ENCODE measurements at regions not wholly inside any gene's neighbourhood (a gene's known extent, or its start where the extent isn't known, plus 50 kb on each side); places are given as distances from the start of the nearest gene placed in this dataset.
"Not testable (repeated sequence)": the region's sequence is repeated elsewhere in the genome, so short reads cannot be mapped to it uniquely, and the experiment has no call there.

DNA sequence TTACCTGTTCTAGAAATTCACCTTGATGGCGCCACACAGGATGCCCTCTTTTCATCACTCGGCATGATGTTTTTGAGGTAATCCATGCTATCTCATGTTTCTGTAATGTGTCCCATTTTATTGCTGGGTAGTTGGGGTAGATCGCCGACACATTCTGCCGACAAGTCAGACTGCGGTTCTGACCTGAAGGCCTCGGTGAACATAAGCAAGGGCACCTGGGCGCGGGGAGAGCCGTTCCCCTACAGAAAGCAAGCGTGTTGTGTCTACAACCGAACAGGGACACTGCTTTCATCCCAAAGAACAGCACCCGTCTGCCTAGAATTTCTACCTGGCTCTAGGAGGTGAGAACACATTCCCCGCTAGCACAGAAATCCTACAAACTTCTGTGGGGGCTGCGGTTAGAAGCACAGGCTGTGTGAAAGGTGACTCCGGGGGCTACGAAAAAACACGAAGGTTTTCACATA lies 149.2 kb downstream of the PPIAL4G start:
- peak overlapping the region; percentile 25 for H3K4me3 ChIP-seq
- no peaks in the 10 kb centered on the region for H3K27me3 ChIP-seq
- peak overlapping the region; percentile 63 for H2AFZ ChIP-seq
- H3K4me2 ChIP-seq: peak overlapping the region; percentile 93
- H3K27ac ChIP-seq: peak overlapping the region; percentile 87
- no peak for DNase-seq (ENCODE audit: low spot score)
- H3K36me3 ChIP-seq (replicated peaks; ENCODE audit: insufficient read depth, low read depth): no peaks in the 10 kb centered on the region
- H3K4me1 ChIP-seq (ENCODE audit: insufficient read depth): no peaks in the 10 kb centered on the region
- H4K20me1 ChIP-seq (ENCODE audit: insufficient read depth, poor library complexity, severe bottlenecking): no peaks in the 10 kb centered on the region
- TF ChIP-seq EZH2phosphoT487 (IDR thresholded peaks at IDR 0.05; ENCODE audit: low read depth, severe bottlenecking, unreplicated experiment) (no peak), EZH2 (IDR thresholded peaks at IDR 0.05; ENCODE audit: borderline replicate concordance) (no peak)
- TF ChIP-seq, protein P1, sequence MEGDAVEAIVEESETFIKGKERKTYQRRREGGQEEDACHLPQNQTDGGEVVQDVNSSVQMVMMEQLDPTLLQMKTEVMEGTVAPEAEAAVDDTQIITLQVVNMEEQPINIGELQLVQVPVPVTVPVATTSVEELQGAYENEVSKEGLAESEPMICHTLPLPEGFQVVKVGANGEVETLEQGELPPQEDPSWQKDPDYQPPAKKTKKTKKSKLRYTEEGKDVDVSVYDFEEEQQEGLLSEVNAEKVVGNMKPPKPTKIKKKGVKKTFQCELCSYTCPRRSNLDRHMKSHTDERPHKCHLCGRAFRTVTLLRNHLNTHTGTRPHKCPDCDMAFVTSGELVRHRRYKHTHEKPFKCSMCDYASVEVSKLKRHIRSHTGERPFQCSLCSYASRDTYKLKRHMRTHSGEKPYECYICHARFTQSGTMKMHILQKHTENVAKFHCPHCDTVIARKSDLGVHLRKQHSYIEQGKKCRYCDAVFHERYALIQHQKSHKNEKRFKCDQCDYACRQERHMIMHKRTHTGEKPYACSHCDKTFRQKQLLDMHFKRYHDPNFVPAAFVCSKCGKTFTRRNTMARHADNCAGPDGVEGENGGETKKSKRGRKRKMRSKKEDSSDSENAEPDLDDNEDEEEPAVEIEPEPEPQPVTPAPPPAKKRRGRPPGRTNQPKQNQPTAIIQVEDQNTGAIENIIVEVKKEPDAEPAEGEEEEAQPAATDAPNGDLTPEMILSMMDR (IDR thresholded peaks at IDR 0.05; ENCODE audit: poor library complexity): no peak
- H3K79me2 ChIP-seq: no peaks in the 10 kb centered on the region
- no peaks in the 10 kb centered on the region for H3K9me2 ChIP-seq (replicated peaks; ENCODE audit: insufficient read depth)
- 7% methylated on average over 18 of the region's 18 CpGs for WGBS (ENCODE audit: low lambda C conversion rate, missing lambda C conversion rate)
- no peaks in the 10 kb centered on the region for H3K9me3 ChIP-seq (ENCODE audit: low read depth)

DNA sequence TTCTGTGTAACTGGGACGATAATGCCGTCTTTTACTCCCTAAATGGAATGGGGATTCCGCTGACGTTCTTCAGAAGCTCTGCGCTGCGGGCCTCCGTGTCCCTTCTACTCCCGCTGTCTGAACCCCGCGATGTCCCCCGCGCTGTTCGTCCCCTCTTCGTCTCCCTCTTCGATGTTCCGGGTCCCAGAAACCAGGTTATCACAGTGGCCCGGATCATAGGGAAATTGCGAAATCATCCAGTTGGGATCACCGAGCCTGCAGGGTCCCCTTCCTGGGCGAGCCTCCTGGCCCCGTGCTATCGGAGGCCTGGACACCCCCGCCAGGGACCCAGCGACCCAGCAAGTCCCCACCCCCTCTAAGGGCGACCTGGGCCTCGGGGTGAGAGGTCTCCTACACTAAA lies 154.2 kb downstream of the PPIAL4G start:
- no peak overlapping the region for H3K27ac ChIP-seq
- H3K27me3 ChIP-seq: no peaks in the 10 kb centered on the region
- H3K9me3 ChIP-seq (ENCODE audit: low read depth): no peaks in the 10 kb centered on the region
- H4K20me1 ChIP-seq (ENCODE audit: insufficient read depth, poor library complexity, severe bottlenecking): no peaks in the 10 kb centered on the region
- H3K36me3 ChIP-seq (replicated peaks; ENCODE audit: insufficient read depth, low read depth): no peaks in the 10 kb centered on the region
- H3K9me2 ChIP-seq (replicated peaks; ENCODE audit: insufficient read depth): no peaks in the 10 kb centered on the region
- H3K4me1 ChIP-seq (ENCODE audit: insufficient read depth): no peaks in the 10 kb centered on the region
- no peak overlapping the region for H3K4me3 ChIP-seq
- no peaks in the 10 kb centered on the region for H3K79me2 ChIP-seq
- TF ChIP-seq EZH2phosphoT487 (IDR thresholded peaks at IDR 0.05; ENCODE audit: low read depth, severe bottlenecking, unreplicated experiment): no peak
- no peak for TF ChIP-seq EZH2 (IDR thresholded peaks at IDR 0.05; ENCODE audit: borderline replicate concordance)
- TF ChIP-seq, protein P1 (IDR thresholded peaks at IDR 0.05; ENCODE audit: poor library complexity): no peak
- WGBS (ENCODE audit: low lambda C conversion rate, missing lambda C conversion rate): 97% methylated on average over 19 of the region's 26 CpGs
- H2AFZ ChIP-seq: no peak overlapping the region
- H3K4me2 ChIP-seq: no peak overlapping the region
- no peak for DNase-seq (ENCODE audit: low spot score)

DNA sequence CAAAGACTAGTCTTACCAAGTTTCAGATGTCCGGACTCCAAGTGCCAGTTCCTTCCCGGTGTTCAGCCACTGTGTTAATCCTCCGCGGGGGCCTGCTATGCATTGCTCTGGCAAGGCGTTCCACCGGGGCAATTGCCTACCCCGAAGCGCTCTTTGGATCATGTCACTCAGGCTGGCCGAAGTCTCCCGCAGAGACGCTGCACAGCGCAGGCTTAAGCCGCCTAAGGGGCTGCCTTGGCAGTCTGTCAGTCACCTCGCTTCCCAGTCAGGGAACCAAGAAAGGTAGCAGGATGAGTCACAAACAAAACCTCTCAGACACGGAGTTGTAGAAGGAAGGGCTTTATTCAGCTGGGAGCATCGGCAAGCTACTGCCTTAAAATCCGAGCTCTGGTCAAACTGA lies 158.1 kb downstream of the PPIAL4G start:
- not testable (repeated sequence) for H3K27me3 ChIP-seq
- WGBS (ENCODE audit: low lambda C conversion rate, missing lambda C conversion rate): 91% methylated on average over 17 of the region's 17 CpGs

DNA sequence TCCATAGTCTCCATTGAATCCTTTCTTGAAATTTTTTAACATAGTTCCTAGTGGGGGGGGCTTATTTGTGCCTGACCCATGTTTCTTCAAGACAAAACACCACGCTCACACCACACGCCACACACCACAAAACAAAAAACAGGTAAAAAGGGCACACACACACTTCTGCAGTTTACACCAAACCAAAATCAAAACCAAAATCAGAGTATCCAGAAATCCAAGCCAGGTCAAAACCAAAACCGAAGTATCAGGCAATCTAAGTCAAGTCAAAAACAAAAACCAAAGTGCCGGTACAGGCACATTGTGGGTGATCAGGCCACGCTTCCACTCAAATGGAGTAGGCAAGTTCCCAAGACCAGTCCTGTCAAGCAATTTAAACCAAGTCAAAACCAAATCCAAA lies 158.6 kb downstream of the PPIAL4G start:
- not testable (repeated sequence) for H3K9me3 ChIP-seq (ENCODE audit: low read depth); H3K4me1 ChIP-seq (ENCODE audit: insufficient read depth); H3K27me3 ChIP-seq; DNase-seq (ENCODE audit: low spot score); H3K9me2 ChIP-seq (replicated peaks; ENCODE audit: insufficient read depth); H3K27ac ChIP-seq; H3K79me2 ChIP-seq; H3K4me2 ChIP-seq; H4K20me1 ChIP-seq (ENCODE audit: insufficient read depth, poor library complexity, severe bottlenecking); H3K36me3 ChIP-seq (replicated peaks; ENCODE audit: insufficient read depth, low read depth); H3K4me3 ChIP-seq; H2AFZ ChIP-seq
- 96% methylated on average over 5 of the region's 5 CpGs for WGBS (ENCODE audit: low lambda C conversion rate, missing lambda C conversion rate)

More for the DNA sequence above, 158.1 kb downstream of the PPIAL4G start:
- H3K4me2 ChIP-seq; H3K9me3 ChIP-seq (ENCODE audit: low read depth); H3K27ac ChIP-seq; H3K79me2 ChIP-seq; H2AFZ ChIP-seq; H3K36me3 ChIP-seq (replicated peaks; ENCODE audit: insufficient read depth, low read depth); H4K20me1 ChIP-seq (ENCODE audit: insufficient read depth, poor library complexity, severe bottlenecking); H3K9me2 ChIP-seq (replicated peaks; ENCODE audit: insufficient read depth); H3K4me1 ChIP-seq (ENCODE audit: insufficient read depth); DNase-seq (ENCODE audit: low spot score); H3K4me3 ChIP-seq: not testable (repeated sequence)

DNA sequence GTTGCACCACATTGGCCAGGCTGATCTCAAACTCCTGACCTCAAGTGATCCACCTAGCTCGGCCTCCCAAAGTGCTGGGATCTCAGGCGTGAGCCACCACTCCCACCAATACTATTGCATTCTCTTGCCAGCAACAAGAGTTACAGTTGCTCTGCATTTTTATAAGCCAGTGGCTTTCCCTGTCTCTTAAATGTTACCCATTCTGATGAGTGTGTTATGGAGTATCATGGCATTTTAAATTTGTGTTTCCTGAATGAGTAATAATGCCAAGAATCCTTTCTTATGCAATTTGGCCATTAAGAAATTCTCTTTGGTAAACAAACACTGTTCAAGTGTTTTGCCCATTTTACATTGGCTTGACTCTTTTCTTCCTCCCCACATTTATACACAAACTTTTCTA lies 163.0 kb downstream of the PPIAL4G start:
- not testable (repeated sequence) for DNase-seq (ENCODE audit: low spot score); H3K36me3 ChIP-seq (replicated peaks; ENCODE audit: insufficient read depth, low read depth); H3K9me2 ChIP-seq (replicated peaks; ENCODE audit: insufficient read depth); H3K4me2 ChIP-seq; H4K20me1 ChIP-seq (ENCODE audit: insufficient read depth, poor library complexity, severe bottlenecking); H2AFZ ChIP-seq; H3K27ac ChIP-seq; H3K9me3 ChIP-seq (ENCODE audit: low read depth); H3K4me1 ChIP-seq (ENCODE audit: insufficient read depth); H3K79me2 ChIP-seq; H3K4me3 ChIP-seq
- H3K27me3 ChIP-seq: peaks cover 26% of the 10 kb centered on the region
- WGBS (ENCODE audit: low lambda C conversion rate, missing lambda C conversion rate): 100% methylated on average over 2 of the region's 2 CpGs
